K562 (cell line): ENCODE measurements at regions not wholly inside any gene's neighbourhood (a gene's known extent, or its start where the extent isn't known, plus 50 kb on each side); places are given as distances from the start of the nearest gene placed in this dataset.

Source experiments
- ATAC-seq: fragments of 200-7000 bp; cut with Tn5 transposase; 3 replicates; pipeline ENCODE4 v1.9.1; 2020; ENCODE audit warnings: moderate library complexity
- BruUV-seq: library from RNA; stranded (reverse); fragments of 400-500 nt; replicated peaks from 2 replicates; lab custom pipeline; 2021; lab: Mats Ljungman, UMichigan
- CTCF ChIA-PET: fragments of 300-600 bp; formaldehyde crosslinking; extraction: SDS; loops from one replicate; lab custom pipeline; 2021; ENCODE audit warnings: low intra/inter-chr PET ratio; lab: Yijun Ruan, JAX
- POLR2A ChIA-PET: fragments of 300-600, 350-650 bp; sonication (Branson Sonifier 250); formaldehyde crosslinking; extraction: SDS; loops from one replicate; lab custom pipeline; 2021; ENCODE audit warnings: antibody characterized with exemption, inconsistent platforms; lab: Yijun Ruan, JAX
- DNase-seq, 4 experiments: peaks; one replicate each; pipeline versions ENCODE4 v3.0.0 to v3.0.0-alpha.2; 2011 to 2018; ENCODE audit warnings: low spot score in 3 of 4, mixed read lengths in 3 of 4; ENCODE audit errors: extremely low read depth in 1 of 4
- FAIRE-seq: peaks from 2 replicates; lab custom pipeline; 2011; peaks lifted over from hg19 to GRCh38; lab: Jason Lieb, UNC
- H2AFZ ChIP-seq: 2 replicates; pipeline ENCODE4 v1.6.0; 2011; ENCODE audit warnings: low read depth, low read length, control low read depth, inconsistent platforms
- H3K27ac ChIP-seq: fragments of 200-600 bp; 3 replicates; pipeline ENCODE4 v1.8.0; 2011; ENCODE audit warnings: low read depth, mild to moderate bottlenecking, control low read depth, inconsistent platforms, low read length, moderate library complexity, mixed read lengths; ENCODE audit errors: extremely low read depth
- H3K27me3 ChIP-seq, 2 experiments: fragments of 300-600 bp in 1 of 2; 2 replicates in 1 of 2; 3 replicates in 1 of 2; pipeline versions ENCODE4 v1.6.0 to v1.8.0; 2011; ENCODE audit warnings: inconsistent platforms in 2 of 2, low read length in 2 of 2, mild to moderate bottlenecking in 1 of 2, mixed read lengths in 1 of 2, moderate library complexity in 1 of 2; ENCODE audit not compliant: control insufficient read depth in 2 of 2, insufficient read depth in 2 of 2
- H3K36me3 ChIP-seq: fragments of 300-600 bp; 3 replicates; pipeline ENCODE4 v1.8.0; 2011; ENCODE audit warnings: mild to moderate bottlenecking, low read length, inconsistent platforms; ENCODE audit not compliant: control insufficient read depth, insufficient read depth
- H3K4me1 ChIP-seq, 2 experiments: fragments of 200-600 bp in 1 of 2; replicated peaks in 1 of 2; 2 replicates in 1 of 2; 3 replicates in 1 of 2; pipeline versions ENCODE4 v1.5.1 to v1.8.0; 2011; ENCODE audit warnings: inconsistent platforms in 2 of 2, low read length in 2 of 2, mild to moderate bottlenecking in 1 of 2, mixed read lengths in 1 of 2, moderate library complexity in 1 of 2; ENCODE audit not compliant: control insufficient read depth in 2 of 2, insufficient read depth in 2 of 2
- H3K4me2 ChIP-seq: 2 replicates; pipeline ENCODE4 v1.6.1; 2011; ENCODE audit warnings: low read length, control low read depth, inconsistent platforms, mixed read lengths; ENCODE audit not compliant: insufficient read depth
- H3K4me3 ChIP-seq: fragments of 200-600 bp; sonication (generic), shearing (Covaris generic); 2 replicates; pipeline ENCODE4 v1.5.1; 2016; ENCODE audit warnings: control low read depth, inconsistent platforms
- H3K79me2 ChIP-seq: fragments of 200-600 bp; 3 replicates; pipeline ENCODE4 v1.8.0; 2011; ENCODE audit warnings: low read length, inconsistent platforms; ENCODE audit not compliant: control insufficient read depth, insufficient read depth
- H3K9ac ChIP-seq, 2 experiments: 2 replicates each; pipeline versions ENCODE4 v1.6.0 to v1.6.1; 2011; ENCODE audit warnings: low read depth in 2 of 2, low read length in 2 of 2, control low read depth in 1 of 2, inconsistent platforms in 1 of 2, mild to moderate bottlenecking in 1 of 2, mixed read lengths in 1 of 2; ENCODE audit not compliant: insufficient read depth in 1 of 2
- H3K9me1 ChIP-seq: one replicate; pipeline ENCODE4 v1.6.0; 2011; ENCODE audit warnings: inconsistent platforms, mild to moderate bottlenecking, low read length, moderate library complexity; ENCODE audit not compliant: control insufficient read depth, insufficient read depth
- H3K9me3 ChIP-seq: replicated peaks from 2 replicates; pipeline ENCODE4 v1.5.1; 2011; ENCODE audit warnings: low read depth, low read length, inconsistent platforms; ENCODE audit not compliant: control insufficient read depth, insufficient read depth
- H4K20me1 ChIP-seq: replicated peaks from 2 replicates; pipeline ENCODE4 v1.6.1; 2011; ENCODE audit warnings: low read length, inconsistent platforms, mixed read lengths; ENCODE audit not compliant: control insufficient read depth, insufficient read depth
- BRF2 ChIP-seq: IDR thresholded peaks from 3 replicates; pipeline ENCODE4 v1.6.1; 2011; ENCODE audit warnings: borderline replicate concordance, mild to moderate bottlenecking; ENCODE audit not compliant: insufficient read length, insufficient read depth
- CC2D1A ChIP-seq: fragments of 450-650 bp; IDR thresholded peaks from 2 replicates; pipeline ENCODE4 v1.6.1; 2017; ENCODE audit warnings: mild to moderate bottlenecking
- MBD1 ChIP-seq: fragments of 250-450 bp; sonication (Bioruptor Pico); IDR thresholded peaks from 2 replicates; pipeline ENCODE4 v1.8.0; 2022; ENCODE audit warnings: inconsistent platforms
- MYNN ChIP-seq, 2 experiments: sonication (generic); formaldehyde crosslinking in 1 of 2; IDR thresholded peaks; 2 replicates each; pipeline versions ENCODE4 v1.5.0 to v1.6.1; 2016 to 2020; ENCODE audit warnings: antibody characterized with exemption in 1 of 2, missing genetic modification reagents in 1 of 2
- SAFB ChIP-seq: fragments of 200-400 bp; formaldehyde crosslinking; IDR thresholded peaks from 2 replicates; pipeline ENCODE4 v1.6.1; 2017; ENCODE audit warnings: low read depth, low read length, borderline replicate concordance
- YY1 ChIP-seq, 3 experiments: IDR thresholded peaks; 2 replicates each; pipeline ENCODE4 v1.6.1; 2011; ENCODE audit warnings: low read length in 2 of 3, mild to moderate bottlenecking in 2 of 3, moderate library complexity in 2 of 3, borderline replicate concordance in 1 of 3, control low read depth in 1 of 3, low read depth in 1 of 3; ENCODE audit not compliant: insufficient read depth in 3 of 3, insufficient replicate concordance in 2 of 3, control insufficient read depth in 1 of 3, insufficient read length in 1 of 3; ENCODE audit errors: extremely low read depth in 1 of 3
- ZNF311 ChIP-seq: fragments of 250-450 bp; sonication (Bioruptor Pico); IDR thresholded peaks from 2 replicates; pipeline ENCODE4 v1.4.0; 2020; ENCODE audit warnings: mild to moderate bottlenecking, moderate library complexity
- ZNF449 ChIP-seq: fragments of 250-450 bp; sonication (Bioruptor Pico); IDR thresholded peaks from 2 replicates; pipeline ENCODE4 v1.8.0; 2022; ENCODE audit warnings: moderate library complexity, mild to moderate bottlenecking, inconsistent platforms
- WGBS: fragments of 100-300 bp; shearing (Covaris generic); methylation state at CpG from one replicate; pipeline ENCODE4 v1.1.6; 2016; ENCODE audit warnings: low coverage, mixed read lengths; ENCODE audit not compliant: insufficient coverage; ENCODE audit errors: missing lambda C conversion rate; 5-methylcytosine and 5-hydroxymethylcytosine counted together
- in situ Hi-C: fragments of 300-500 bp; cut with MboI; formaldehyde crosslinking; loops from 4 replicates; pipeline ENCODE4 v1.15.0; 2018; ENCODE audit warnings: inconsistent platforms, mixed read lengths
- intact Hi-C: fragments of 100-400 bp; cut with micrococcal nuclease; formaldehyde crosslinking; loops from 2 replicates; pipeline ENCODE4 v1.14.2; 2022

DNA sequence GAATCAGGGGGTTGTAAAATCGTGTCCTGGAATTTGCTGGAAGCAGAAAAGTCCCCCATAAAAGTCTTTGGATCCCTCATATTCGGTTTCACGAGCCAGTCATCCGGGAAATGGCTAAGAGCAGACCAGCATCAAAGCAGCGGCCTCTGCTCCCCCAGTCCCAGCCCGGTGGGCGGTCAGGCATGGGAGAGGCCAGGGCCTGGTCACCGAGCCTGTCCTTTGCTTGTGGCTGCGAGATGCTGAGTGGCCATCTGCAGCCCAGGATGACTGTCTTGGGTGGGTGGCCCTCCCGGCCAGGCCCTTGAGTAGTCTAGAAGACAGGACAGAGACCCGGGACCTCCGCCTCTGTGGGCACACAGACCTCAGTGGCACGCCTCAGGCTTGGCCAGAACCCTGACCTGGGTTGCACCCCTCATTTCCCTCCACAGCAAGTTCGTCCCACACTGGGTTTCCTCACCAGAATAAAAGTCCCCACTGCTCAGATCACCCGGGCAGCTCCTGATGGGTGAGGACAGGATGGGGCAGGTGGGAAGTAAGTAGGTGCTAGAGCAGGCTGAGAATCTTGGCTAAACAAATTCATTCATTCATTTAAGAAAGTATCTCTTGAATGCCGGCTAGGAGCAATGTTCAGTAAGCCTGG lies 172.1 kb downstream of the BMP7 start:
- no peak overlapping the region for H3K4me2 ChIP-seq
- H3K4me3 ChIP-seq = no peak overlapping the region
- peaks cover 0 to 28% of the 10 kb centered on the region in 2 experiments; a peak in 3 of 5 replicates for H3K4me1 ChIP-seq
- intact Hi-C loops (loop anchor here (5.0 kb wide), 1 partner anchor 403 kb away; no protein-coding TSS in a partner anchor), in situ Hi-C loops (no loop called here)
- ChIA-PET CTCF (no interaction called here), POLR2A (no interaction called here)
- H3K9ac ChIP-seq = no peak overlapping the region
- ATAC-seq = no peak
- H3K79me2 ChIP-seq = no peaks in the 10 kb centered on the region
- FAIRE-seq = no peak
- no peaks in the 10 kb centered on the region for H4K20me1 ChIP-seq
- H3K27me3 ChIP-seq = peaks cover 7 to 27% of the 10 kb centered on the region in 2 experiments
- H3K9me3 ChIP-seq = no peaks in the 10 kb centered on the region
- H3K36me3 ChIP-seq = no peaks in the 10 kb centered on the region
- TF ChIP-seq MYNN (IDR thresholded peaks at IDR 0.05) (peak; percentile 97), MYNN (CRISPR knock-in tag; IDR thresholded peaks at IDR 0.05) (peak; percentile 85), ZNF449 (CRISPR knock-in tag) (no peak)
- BruUV-seq = no TSS peak
- 7% methylated on average over 15 of the region's 16 CpGs for WGBS
- H2AFZ ChIP-seq = no peak overlapping the region
- no peaks in the 10 kb centered on the region for H3K9me1 ChIP-seq
- no peak for DNase-seq
- H3K27ac ChIP-seq = no peak overlapping the region

DNA sequence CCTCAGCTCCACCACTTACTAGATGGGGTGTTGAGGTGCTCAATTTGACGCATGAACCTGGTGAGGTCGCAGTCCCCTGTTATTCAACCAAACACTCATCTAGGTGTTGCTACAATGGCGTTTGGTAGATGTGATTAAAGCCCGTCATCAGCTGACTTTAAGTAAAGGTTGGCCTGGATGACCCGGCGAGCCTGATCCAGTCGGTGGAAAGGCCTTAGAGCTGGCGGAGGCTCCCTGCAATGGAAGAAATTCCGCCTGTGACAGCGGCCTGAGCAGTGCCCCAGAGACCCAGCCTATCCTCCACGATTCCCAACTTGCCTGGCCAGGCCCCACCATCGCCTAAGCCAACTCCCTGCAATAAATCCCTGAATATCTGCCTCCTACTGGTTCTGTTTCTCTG lies 171.4 kb downstream of the BMP7 start:
- H3K4me1 ChIP-seq = peaks cover 0 to 23% of the 10 kb centered on the region in 2 experiments; a peak in 3 of 5 replicates
- no peak overlapping the region for H3K27ac ChIP-seq
- ChIA-PET CTCF (no interaction called here), POLR2A (interaction anchor here (0.6 kb wide), 1 partner anchor 118 kb away, joined by 4 read pairs; no protein-coding TSS in a partner anchor)
- H3K36me3 ChIP-seq = no peaks in the 10 kb centered on the region
- DNase-seq (no peak), FAIRE-seq (no peak), ATAC-seq (no peak)
- no peak overlapping the region for H3K9ac ChIP-seq
- H3K4me3 ChIP-seq = no peak overlapping the region
- no peak overlapping the region for H2AFZ ChIP-seq
- no peaks in the 10 kb centered on the region for H3K79me2 ChIP-seq
- in situ Hi-C loops = no loop called here
- intact Hi-C loops = loop anchor here (5.0 kb wide), 1 partner anchor 402 kb away; no protein-coding TSS in a partner anchor
- no peaks in the 10 kb centered on the region for H4K20me1 ChIP-seq
- no peaks in the 10 kb centered on the region for H3K9me1 ChIP-seq
- BruUV-seq = no TSS peak
- H3K9me3 ChIP-seq = no peaks in the 10 kb centered on the region
- no peak overlapping the region for H3K4me2 ChIP-seq
- peaks cover 8 to 30% of the 10 kb centered on the region in 2 experiments for H3K27me3 ChIP-seq
- 3% methylated on average over 12 of the region's 12 CpGs for WGBS
- TF ChIP-seq YY1 (IDR thresholded peaks at IDR 0.05; ENCODE audit: borderline replicate concordance in 1 of 3, control insufficient read depth in 1 of 3, extremely low read depth in 1 of 3, insufficient read depth in 3 of 3, insufficient read length in 1 of 3, insufficient replicate concordance in 2 of 3, low read depth in 1 of 3, low read length in 2 of 3) = no peak
- no peak for TF ChIP-seq BRF2
- no peak for TF ChIP-seq ZNF311 (CRISPR knock-in tag)
- TF ChIP-seq MBD1 (CRISPR knock-in tag) = no peak
- no peak for TF ChIP-seq CC2D1A
- no peak for TF ChIP-seq SAFB
